PFSK-1 (cell line): ENCODE measurements at regions not wholly inside any gene's neighbourhood (a gene's known extent, or its start where the extent isn't known, plus 50 kb on each side); places are given as distances from the start of the nearest gene placed in this dataset.

Source experiments
- POLR2AphosphoS5 ChIP-seq: IDR thresholded peaks from 2 replicates; pipeline ENCODE4 v1.6.1; 2012; ENCODE audit warnings: low read depth, mild to moderate bottlenecking, control low read depth, low read length, moderate library complexity
- SIN3A ChIP-seq: IDR thresholded peaks from 2 replicates; pipeline ENCODE4 v1.6.1; 2012; ENCODE audit warnings: mild to moderate bottlenecking, low read length, moderate library complexity, borderline replicate concordance; ENCODE audit not compliant: insufficient read depth
- TAF1 ChIP-seq: IDR thresholded peaks from 2 replicates; pipeline ENCODE4 v1.6.1; 2012; ENCODE audit warnings: low read length, control low read depth, borderline replicate concordance; ENCODE audit not compliant: insufficient read depth
- TF ChIP-seq, protein P1 (sequence below), 2 experiments: IDR thresholded peaks; 2 replicates each; pipeline versions ENCODE4 v1.6.1 to v1.8.0; 2011 to 2012; ENCODE audit warnings: low read depth in 2 of 2, low read length in 2 of 2, control low read depth in 1 of 2, inconsistent platforms in 1 of 2, mild to moderate bottlenecking in 1 of 2, moderate library complexity in 1 of 2; ENCODE audit not compliant: insufficient read depth in 1 of 2

DNA sequence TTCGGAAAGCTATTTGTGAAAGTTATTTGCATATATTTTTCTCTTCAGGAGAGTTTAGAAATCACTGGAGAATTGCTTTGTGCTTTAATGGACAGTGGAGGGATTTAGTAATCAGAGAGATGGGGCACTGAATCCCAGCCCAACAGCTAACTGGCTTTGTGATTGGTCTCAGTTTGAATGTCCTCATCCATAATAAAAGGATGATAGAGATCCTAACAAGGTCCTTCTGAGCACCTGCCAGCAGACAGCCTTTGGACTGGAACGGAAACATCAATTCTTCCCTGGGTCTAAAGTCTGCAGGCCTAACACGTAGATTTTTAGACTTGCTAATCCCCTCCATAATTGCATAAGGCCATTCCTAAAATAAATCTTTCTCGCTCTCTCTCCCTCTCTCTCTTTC lies 112.0 kb upstream of the ADAMTS5 start:
- TF ChIP-seq POLR2AphosphoS5 (no peak), SIN3A (no peak), TAF1 (no peak)
- TF ChIP-seq, protein P1, sequence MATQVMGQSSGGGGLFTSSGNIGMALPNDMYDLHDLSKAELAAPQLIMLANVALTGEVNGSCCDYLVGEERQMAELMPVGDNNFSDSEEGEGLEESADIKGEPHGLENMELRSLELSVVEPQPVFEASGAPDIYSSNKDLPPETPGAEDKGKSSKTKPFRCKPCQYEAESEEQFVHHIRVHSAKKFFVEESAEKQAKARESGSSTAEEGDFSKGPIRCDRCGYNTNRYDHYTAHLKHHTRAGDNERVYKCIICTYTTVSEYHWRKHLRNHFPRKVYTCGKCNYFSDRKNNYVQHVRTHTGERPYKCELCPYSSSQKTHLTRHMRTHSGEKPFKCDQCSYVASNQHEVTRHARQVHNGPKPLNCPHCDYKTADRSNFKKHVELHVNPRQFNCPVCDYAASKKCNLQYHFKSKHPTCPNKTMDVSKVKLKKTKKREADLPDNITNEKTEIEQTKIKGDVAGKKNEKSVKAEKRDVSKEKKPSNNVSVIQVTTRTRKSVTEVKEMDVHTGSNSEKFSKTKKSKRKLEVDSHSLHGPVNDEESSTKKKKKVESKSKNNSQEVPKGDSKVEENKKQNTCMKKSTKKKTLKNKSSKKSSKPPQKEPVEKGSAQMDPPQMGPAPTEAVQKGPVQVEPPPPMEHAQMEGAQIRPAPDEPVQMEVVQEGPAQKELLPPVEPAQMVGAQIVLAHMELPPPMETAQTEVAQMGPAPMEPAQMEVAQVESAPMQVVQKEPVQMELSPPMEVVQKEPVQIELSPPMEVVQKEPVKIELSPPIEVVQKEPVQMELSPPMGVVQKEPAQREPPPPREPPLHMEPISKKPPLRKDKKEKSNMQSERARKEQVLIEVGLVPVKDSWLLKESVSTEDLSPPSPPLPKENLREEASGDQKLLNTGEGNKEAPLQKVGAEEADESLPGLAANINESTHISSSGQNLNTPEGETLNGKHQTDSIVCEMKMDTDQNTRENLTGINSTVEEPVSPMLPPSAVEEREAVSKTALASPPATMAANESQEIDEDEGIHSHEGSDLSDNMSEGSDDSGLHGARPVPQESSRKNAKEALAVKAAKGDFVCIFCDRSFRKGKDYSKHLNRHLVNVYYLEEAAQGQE (IDR thresholded peaks at IDR 0.05; ENCODE audit: insufficient read depth in 1 of 2, low read depth in 2 of 2, low read length in 2 of 2) = no peak
